HCT116 (cell line): ENCODE measurements at regions not wholly inside any gene's neighbourhood (a gene's known extent, or its start where the extent isn't known, plus 50 kb on each side); places are given as distances from the start of the nearest gene placed in this dataset.
"Not testable (repeated sequence)": the region's sequence is repeated elsewhere in the genome, so short reads cannot be mapped to it uniquely, and the experiment has no call there.

Experiments
- ATAC-seq: fragments of 200-7000 bp; cut with Tn5 transposase; 2 replicates; pipeline ENCODE4 v1.9.1; 2020; ENCODE audit warnings: mild to moderate bottlenecking, moderate library complexity
- BruUV-seq: library from RNA; stranded (reverse); fragments of 400-500 nt; replicated peaks from 2 replicates; lab custom pipeline; 2021; lab: Mats Ljungman, UMichigan
- CTCF ChIA-PET: fragments of 300-600 bp; sonication (Branson Sonifier 250); formaldehyde crosslinking; loops from one replicate; lab custom pipeline; 2021; ENCODE audit warnings: antibody characterized with exemption; lab: Charles Lee
- POLR2A ChIA-PET: fragments of 300-600, 350-600 bp; sonication (Branson Sonifier 250); formaldehyde crosslinking; loops from one replicate; lab custom pipeline; 2021; ENCODE audit warnings: antibody characterized with exemption; lab: Charles Lee
- RAD21 ChIA-PET, 2 experiments: fragments of 300-600 bp; sonication (Branson Sonifier 250); formaldehyde crosslinking; loops; one replicate each; lab custom pipeline; 2023; ENCODE audit warnings: low total read pairs in 2 of 2; ENCODE audit not compliant: uncharacterized antibody in 2 of 2, unreplicated experiment in 2 of 2, low non-redundant PET in 1 of 2; lab: Charles Lee
- DNase-seq: peaks from one replicate; pipeline ENCODE4 v3.0.0-alpha.2; 2010; ENCODE audit warnings: low read depth, low spot score
- H2AFZ ChIP-seq: fragments of 200-600 bp; shearing (Covaris generic), sonication (generic); 2 replicates; pipeline ENCODE4 v1.6.1; 2017; ENCODE audit warnings: low read depth, mixed run types, mixed read lengths, antibody characterized with exemption, low read length; ENCODE audit not compliant: poor library complexity, severe bottlenecking
- H3K27ac ChIP-seq: 2 replicates; pipeline ENCODE4 v1.5.1; 2012; ENCODE audit warnings: low read depth, low read length
- H3K27me3 ChIP-seq: fragments of 200-600 bp; sonication (generic); 2 replicates; pipeline ENCODE4 v1.6.1; 2016; ENCODE audit warnings: mixed run types, low read length, mixed read lengths; ENCODE audit not compliant: insufficient read depth
- H3K36me3 ChIP-seq, 2 experiments: fragments of 200-500 bp in 1 of 2; fragments of 200-600 bp in 1 of 2; sonication (Bioruptor generic) in 1 of 2; sonication (generic) in 1 of 2; 2 replicates each; pipeline versions ENCODE4 v1.5.1 to v1.6.1; 2014 to 2016; ENCODE audit warnings: low read length in 2 of 2, inconsistent platforms in 1 of 2, mixed read lengths in 1 of 2, mixed run types in 1 of 2; ENCODE audit not compliant: insufficient read depth in 2 of 2, control insufficient read depth in 1 of 2
- H3K4me1 ChIP-seq, 2 experiments: fragments of 200-600 bp in 1 of 2; sonication (generic) in 1 of 2; 2 replicates each; pipeline versions ENCODE4 v1.5.1 to v1.6.1; 2012 to 2017; ENCODE audit warnings: low read length in 2 of 2, inconsistent platforms in 1 of 2, mild to moderate bottlenecking in 1 of 2, mixed read lengths in 1 of 2, mixed run types in 1 of 2, moderate library complexity in 1 of 2; ENCODE audit not compliant: insufficient read depth in 2 of 2, control insufficient read depth in 1 of 2
- H3K4me2 ChIP-seq: fragments of 200-600 bp; sonication (generic); 2 replicates; pipeline ENCODE4 v1.6.1; 2017; ENCODE audit warnings: mixed run types, low read length, mixed read lengths
- H3K4me3 ChIP-seq, 2 experiments: fragments of 200-600 bp in 1 of 2; sonication (generic) in 1 of 2; replicated peaks in 1 of 2; 2 replicates each; pipeline ENCODE4 v1.5.1; 2011 to 2016; ENCODE audit warnings: low read length in 2 of 2, control low read depth in 1 of 2, low read depth in 1 of 2, mild to moderate bottlenecking in 1 of 2, mixed read lengths in 1 of 2, mixed run types in 1 of 2
- H3K79me2 ChIP-seq: fragments of 200-600 bp; sonication (generic); 2 replicates; pipeline ENCODE4 v1.6.1; 2017; ENCODE audit warnings: mild to moderate bottlenecking, mixed run types, low read length, moderate library complexity, mixed read lengths; ENCODE audit not compliant: insufficient read depth
- H3K9ac ChIP-seq: fragments of 200-600 bp; sonication (generic); 2 replicates; pipeline ENCODE4 v1.6.1; 2016; ENCODE audit warnings: low read length, mixed read lengths
- H3K9me2 ChIP-seq: fragments of 200-600 bp; sonication (generic), shearing (Covaris generic); 2 replicates; pipeline ENCODE4 v1.6.1; 2017; ENCODE audit warnings: mixed run types, mild to moderate bottlenecking, moderate library complexity; ENCODE audit not compliant: insufficient read depth
- H3K9me3 ChIP-seq, 2 experiments: fragments of 200-500 bp in 1 of 2; fragments of 200-600 bp in 1 of 2; sonication (Bioruptor generic) in 1 of 2; sonication (generic) in 1 of 2; 2 replicates each; pipeline ENCODE4 v1.6.1; 2014 to 2017; ENCODE audit warnings: low read length in 2 of 2, mixed read lengths in 2 of 2, inconsistent platforms in 1 of 2, low read depth in 1 of 2, mild to moderate bottlenecking in 1 of 2, mixed run types in 1 of 2, moderate library complexity in 1 of 2; ENCODE audit not compliant: control insufficient read depth in 1 of 2, insufficient read depth in 1 of 2
- H4K20me1 ChIP-seq: fragments of 200-600 bp; sonication (generic), shearing (Covaris generic); 2 replicates; pipeline ENCODE4 v1.6.1; 2017; ENCODE audit warnings: mixed run types, mild to moderate bottlenecking, moderate library complexity; ENCODE audit not compliant: insufficient read depth
- CTCF ChIP-seq, 3 experiments: fragments of 200-600 bp in 1 of 3; sonication (generic) in 1 of 3; IDR thresholded peaks in 2 of 3; conservative IDR thresholded peaks in 1 of 3; 2 replicates each; pipeline ENCODE4 v1.5.1; 2012 to 2017; ENCODE audit warnings: low read depth in 2 of 3, low read length in 2 of 3, antibody characterized with exemption in 1 of 3, borderline replicate concordance in 1 of 3, control low read depth in 1 of 3, mild to moderate bottlenecking in 1 of 3, mixed read lengths in 1 of 3, mixed run types in 1 of 3, moderate library complexity in 1 of 3; ENCODE audit not compliant: insufficient read depth in 1 of 3
- EGR1 ChIP-seq: IDR thresholded peaks from 2 replicates; pipeline ENCODE4 v1.6.1; 2012; ENCODE audit warnings: low read depth
- JUND ChIP-seq: IDR thresholded peaks from 2 replicates; pipeline ENCODE4 v1.6.1; 2012
- SP1 ChIP-seq: IDR thresholded peaks from 2 replicates; pipeline ENCODE4 v1.6.1; 2012; ENCODE audit warnings: low read depth
- intact Hi-C: fragments of 100-400 bp; cut with micrococcal nuclease; formaldehyde crosslinking; loops from 2 replicates; pipeline ENCODE4 v1.10.0; 2022
- TF ChIP-seq, protein P1 (sequence below): IDR thresholded peaks from 2 replicates; pipeline ENCODE4 v1.6.1; 2012; ENCODE audit warnings: low read depth

DNA sequence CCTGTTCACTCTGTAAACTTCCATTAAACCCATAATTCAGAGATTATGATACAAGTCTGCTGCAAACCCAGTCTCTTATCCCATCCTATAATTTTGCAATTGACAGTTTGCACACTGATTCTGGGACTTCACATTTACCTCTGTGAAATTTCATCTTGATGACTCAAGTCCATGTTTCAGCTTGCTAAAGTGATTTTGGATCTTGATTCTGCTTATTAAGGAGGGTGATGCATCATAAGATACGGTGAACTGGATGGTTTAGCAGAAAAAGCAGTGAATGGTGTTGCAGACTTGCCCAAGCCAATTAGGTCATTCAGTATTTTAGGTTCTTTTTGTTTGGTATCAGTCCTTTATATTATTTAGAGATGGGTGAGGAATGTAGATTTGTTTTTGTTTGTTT lies 125.5 kb upstream of the PODXL start:
- ChIA-PET POLR2A (no interaction called here), CTCF (interaction anchor here (1.9 kb wide), 1 partner anchor 10 kb away, joined by 5 read pairs; no protein-coding TSS in a partner anchor), RAD21 (no interaction called here)
- Histone ChIP-seq H3K4me1 (no peaks in the 10 kb centered on the region), H3K27ac (no peak overlapping the region), H3K36me3 (no peaks in the 10 kb centered on the region), H3K27me3 (peaks cover 21% of the 10 kb centered on the region), H3K4me2 (no peak overlapping the region), H3K9me2 (no peaks in the 10 kb centered on the region), H3K4me3 (no peak overlapping the region), H2AFZ (no peak overlapping the region), H4K20me1 (no peaks in the 10 kb centered on the region), H3K79me2 (no peaks in the 10 kb centered on the region), H3K9ac (no peak overlapping the region), H3K9me3 (no peaks in the 10 kb centered on the region)
- intact Hi-C loops, result no loop called here
- ATAC-seq, result no peak
- BruUV-seq, result no TSS peak
- no peak for DNase-seq
- TF ChIP-seq JUND, result no peak
- TF ChIP-seq, protein P1, sequence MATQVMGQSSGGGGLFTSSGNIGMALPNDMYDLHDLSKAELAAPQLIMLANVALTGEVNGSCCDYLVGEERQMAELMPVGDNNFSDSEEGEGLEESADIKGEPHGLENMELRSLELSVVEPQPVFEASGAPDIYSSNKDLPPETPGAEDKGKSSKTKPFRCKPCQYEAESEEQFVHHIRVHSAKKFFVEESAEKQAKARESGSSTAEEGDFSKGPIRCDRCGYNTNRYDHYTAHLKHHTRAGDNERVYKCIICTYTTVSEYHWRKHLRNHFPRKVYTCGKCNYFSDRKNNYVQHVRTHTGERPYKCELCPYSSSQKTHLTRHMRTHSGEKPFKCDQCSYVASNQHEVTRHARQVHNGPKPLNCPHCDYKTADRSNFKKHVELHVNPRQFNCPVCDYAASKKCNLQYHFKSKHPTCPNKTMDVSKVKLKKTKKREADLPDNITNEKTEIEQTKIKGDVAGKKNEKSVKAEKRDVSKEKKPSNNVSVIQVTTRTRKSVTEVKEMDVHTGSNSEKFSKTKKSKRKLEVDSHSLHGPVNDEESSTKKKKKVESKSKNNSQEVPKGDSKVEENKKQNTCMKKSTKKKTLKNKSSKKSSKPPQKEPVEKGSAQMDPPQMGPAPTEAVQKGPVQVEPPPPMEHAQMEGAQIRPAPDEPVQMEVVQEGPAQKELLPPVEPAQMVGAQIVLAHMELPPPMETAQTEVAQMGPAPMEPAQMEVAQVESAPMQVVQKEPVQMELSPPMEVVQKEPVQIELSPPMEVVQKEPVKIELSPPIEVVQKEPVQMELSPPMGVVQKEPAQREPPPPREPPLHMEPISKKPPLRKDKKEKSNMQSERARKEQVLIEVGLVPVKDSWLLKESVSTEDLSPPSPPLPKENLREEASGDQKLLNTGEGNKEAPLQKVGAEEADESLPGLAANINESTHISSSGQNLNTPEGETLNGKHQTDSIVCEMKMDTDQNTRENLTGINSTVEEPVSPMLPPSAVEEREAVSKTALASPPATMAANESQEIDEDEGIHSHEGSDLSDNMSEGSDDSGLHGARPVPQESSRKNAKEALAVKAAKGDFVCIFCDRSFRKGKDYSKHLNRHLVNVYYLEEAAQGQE, result no peak
- TF ChIP-seq CTCF (IDR thresholded peaks at IDR 0.05 in 2 of 3, conservative IDR thresholded peaks at IDR 0.05 in 1 of 3; ENCODE audit: borderline replicate concordance in 1 of 3, insufficient read depth in 1 of 3, low read depth in 2 of 3, low read length in 2 of 3), result no peak
- TF ChIP-seq EGR1, result no peak
- no peak for TF ChIP-seq SP1
- TF ChIP-seq, all 23 proteins: peak for 0

DNA sequence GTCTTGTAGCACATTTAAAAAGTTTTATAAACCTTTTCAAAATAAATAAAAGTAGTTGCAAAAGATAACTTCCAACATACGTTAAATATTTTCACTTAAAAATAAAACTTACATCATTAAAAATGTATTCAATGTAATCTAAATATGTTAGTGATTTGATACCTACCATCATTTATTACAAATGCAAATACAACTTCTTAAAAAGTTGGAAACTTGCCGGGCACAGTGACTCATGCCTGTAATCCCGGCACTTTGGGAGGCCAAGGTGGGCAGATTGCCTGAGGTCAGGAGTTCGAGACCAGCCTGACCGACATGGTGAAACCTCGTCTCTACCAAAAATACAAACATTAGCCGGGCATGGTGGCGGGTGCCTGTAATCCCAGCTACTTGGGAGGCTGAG lies 122.6 kb upstream of the PODXL start:
- POLR2A ChIA-PET, H3K4me2 ChIP-seq, intact Hi-C loops, H3K79me2 ChIP-seq, H4K20me1 ChIP-seq, H3K4me3 ChIP-seq, H3K9ac ChIP-seq, ATAC-seq, BruUV-seq, DNase-seq, CTCF ChIA-PET, H2AFZ ChIP-seq, H3K9me2 ChIP-seq, H3K27ac ChIP-seq, H3K36me3 ChIP-seq, H3K9me3 ChIP-seq, RAD21 ChIA-PET, H3K4me1 ChIP-seq: not testable (repeated sequence)
- peaks cover 12% of the 10 kb centered on the region; the same call in 1 of the 2 replicates for H3K27me3 ChIP-seq

GRCh38 chr7:131676850-131677249 lies 120.4 kb upstream of the PODXL start:
- intact Hi-C loops, H3K4me2 ChIP-seq, CTCF ChIA-PET, H3K79me2 ChIP-seq, H3K4me1 ChIP-seq, H3K9me3 ChIP-seq, H2AFZ ChIP-seq, H3K9ac ChIP-seq, DNase-seq, H3K36me3 ChIP-seq, BruUV-seq, ATAC-seq, H4K20me1 ChIP-seq, H3K9me2 ChIP-seq, POLR2A ChIA-PET, H3K27ac ChIP-seq, H3K4me3 ChIP-seq, RAD21 ChIA-PET: not testable (repeated sequence)
- peaks cover 30% of the 10 kb centered on the region for H3K27me3 ChIP-seq
